Tibial nerve (tissue), 1 donor: ENCODE measurements at regions not wholly inside any gene's neighbourhood (a gene's known extent, or its start where the extent isn't known, plus 50 kb on each side); places are given as distances from the start of the nearest gene placed in this dataset. TPM values are rescaled to one million over a fixed set of nuclear protein-coding genes. Genes with fewer than 3 reads are reported as not detected.

ENCODE experiments used
- small RNA-seq: library from RNA; depleted of rRNA; stranded (forward); fragments of <200 nt; gene quantifications from one replicate; pipeline ENCODE3, GENCODE V24; 2016

Small RNA genes in the stretch of these regions (small RNA-seq; reads per million reads assigned to genes)
- gene MIR587, result not detected
- not detected for gene RNU6-117P
